H1 (cell line): ENCODE measurements at regions not wholly inside any gene's neighbourhood (a gene's known extent, or its start where the extent isn't known, plus 50 kb on each side); places are given as distances from the start of the nearest gene placed in this dataset.

ENCODE experiments used
- CTCF ChIA-PET: fragments of 300-600 bp; sonication (Branson Sonifier 250); formaldehyde crosslinking; loops from one replicate; lab custom pipeline; 2021; ENCODE audit not compliant: partially characterized antibody; lab: Charles Lee
- POLR2A ChIA-PET: fragments of 300-600 bp; sonication (Branson Sonifier 250); formaldehyde crosslinking; loops from one replicate; lab custom pipeline; 2021; ENCODE audit warnings: inconsistent platforms; ENCODE audit not compliant: partially characterized antibody; lab: Charles Lee
- DNase-seq, 2 experiments: peaks; one replicate each; pipeline versions ENCODE4 v3.0.0 to v3.0.0-alpha.2; 2010 to 2022; ENCODE audit warnings: low spot score in 2 of 2, low read depth in 1 of 2, mixed read lengths in 1 of 2
- FAIRE-seq: peaks from 2 replicates; lab custom pipeline; 2011; peaks lifted over from hg19 to GRCh38; lab: Jason Lieb, UNC
- H2AFZ ChIP-seq: 2 replicates; pipeline ENCODE4 v1.8.1; 2012; ENCODE audit warnings: low read length, inconsistent platforms
- H2AK5ac ChIP-seq: 2 replicates; pipeline ENCODE4 v1.6.1; 2013; ENCODE audit warnings: low read depth, low read length
- H2BK120ac ChIP-seq: replicated peaks from 2 replicates; pipeline ENCODE3; 2013; ENCODE audit warnings: low read depth, low read length, inconsistent platforms
- H2BK12ac ChIP-seq: 2 replicates; pipeline ENCODE4 v1.6.1; 2013; ENCODE audit warnings: low read depth, low read length
- H2BK15ac ChIP-seq: 2 replicates; pipeline ENCODE4 v1.6.1; 2013; ENCODE audit warnings: low read length
- H2BK20ac ChIP-seq: 2 replicates; pipeline ENCODE4 v1.6.1; 2013; ENCODE audit warnings: low read length
- H2BK5ac ChIP-seq: 2 replicates; pipeline ENCODE4 v1.6.1; 2013; ENCODE audit warnings: low read depth, low read length
- H3K14ac ChIP-seq: 2 replicates; pipeline ENCODE4 v1.6.1; 2013; ENCODE audit warnings: inconsistent platforms; ENCODE audit not compliant: insufficient read length
- H3K18ac ChIP-seq: 2 replicates; pipeline ENCODE4 v1.6.1; 2013; ENCODE audit warnings: low read length; ENCODE audit errors: extremely low read depth
- H3K23ac ChIP-seq: 2 replicates; pipeline ENCODE4 v1.6.1; 2013; ENCODE audit warnings: inconsistent platforms; ENCODE audit not compliant: insufficient read length
- H3K23me2 ChIP-seq: 2 replicates; pipeline ENCODE4 v1.6.1; 2013; ENCODE audit warnings: low read depth, low read length
- H3K27ac ChIP-seq: 2 replicates; pipeline ENCODE4 v1.6.1; 2011; ENCODE audit warnings: low read depth, low read length, inconsistent platforms
- H3K27me3 ChIP-seq, 4 experiments: replicated peaks in 1 of 4; 1 replicate in 1 of 4; 2 replicates in 3 of 4; pipeline versions ENCODE4 v1.6.1 to v1.8.1; 2011 to 2013; ENCODE audit warnings: low read length in 3 of 4, mild to moderate bottlenecking in 3 of 4, inconsistent platforms in 2 of 4, mixed read lengths in 2 of 4, moderate library complexity in 1 of 4; ENCODE audit not compliant: control insufficient read depth in 3 of 4, insufficient read depth in 3 of 4; ENCODE audit errors: extremely low read depth in 1 of 4
- H3K36me3 ChIP-seq, 4 experiments: 2 replicates each; pipeline versions ENCODE4 v1.6.1 to v1.8.1; 2011 to 2013; ENCODE audit warnings: mild to moderate bottlenecking in 4 of 4, low read length in 3 of 4, moderate library complexity in 2 of 4, control low read depth in 1 of 4, inconsistent platforms in 1 of 4; ENCODE audit not compliant: insufficient read depth in 4 of 4, control insufficient read depth in 2 of 4
- H3K4ac ChIP-seq: replicated peaks from 2 replicates; pipeline ENCODE3; 2013; ENCODE audit warnings: low read length, low read depth, mixed read lengths, inconsistent platforms; ENCODE audit not compliant: insufficient read length
- H3K4me1 ChIP-seq, 4 experiments: replicated peaks in 1 of 4; 1 replicate in 1 of 4; 2 replicates in 3 of 4; pipeline versions ENCODE4 v1.6.1 to v1.8.1; 2011 to 2013; ENCODE audit warnings: low read length in 3 of 4, inconsistent platforms in 2 of 4, mixed read lengths in 1 of 4; ENCODE audit not compliant: insufficient read depth in 4 of 4, control insufficient read depth in 3 of 4
- H3K4me2 ChIP-seq, 2 experiments: 2 replicates each; pipeline versions ENCODE4 v1.6.1 to v1.8.1; 2011 to 2013; ENCODE audit warnings: low read depth in 2 of 2, low read length in 2 of 2, control low read depth in 1 of 2, inconsistent platforms in 1 of 2, mild to moderate bottlenecking in 1 of 2; ENCODE audit not compliant: insufficient read depth in 1 of 2
- H3K4me3 ChIP-seq, 4 experiments: fragments of 200-600, 300-600 bp in 1 of 4; sonication (generic), shearing (Covaris generic), sonication (Bioruptor Twin) in 1 of 4; 2 replicates each; pipeline versions ENCODE4 v1.5.1 to v1.8.1; 2011 to 2016; ENCODE audit warnings: low read length in 4 of 4, low read depth in 3 of 4, control low read depth in 2 of 4, inconsistent platforms in 2 of 4, mild to moderate bottlenecking in 2 of 4, mixed read lengths in 1 of 4, moderate library complexity in 1 of 4; ENCODE audit not compliant: insufficient read depth in 2 of 4; ENCODE audit errors: extremely low read depth in 1 of 4
- H3K56ac ChIP-seq: replicated peaks from 2 replicates; pipeline ENCODE3; 2013; ENCODE audit warnings: low read depth, mild to moderate bottlenecking, mixed read lengths, low read length, inconsistent platforms; ENCODE audit not compliant: insufficient read length
- H3K79me1 ChIP-seq: 2 replicates; pipeline ENCODE4 v1.6.1; 2013; ENCODE audit warnings: low read depth, low read length, control low read depth
- H3K79me2 ChIP-seq, 2 experiments: 2 replicates each; pipeline versions ENCODE4 v1.6.1 to v1.8.1; 2012 to 2013; ENCODE audit warnings: low read length in 2 of 2, mild to moderate bottlenecking in 2 of 2, inconsistent platforms in 1 of 2; ENCODE audit not compliant: insufficient read depth in 2 of 2, control insufficient read depth in 1 of 2
- H3K9ac ChIP-seq, 4 experiments: replicated peaks in 1 of 4; 1 replicate in 1 of 4; 2 replicates in 3 of 4; pipeline versions ENCODE4 v1.6.1 to v1.8.1; 2011 to 2013; ENCODE audit warnings: low read depth in 3 of 4, low read length in 3 of 4, control low read depth in 2 of 4, mild to moderate bottlenecking in 2 of 4, moderate library complexity in 2 of 4, inconsistent platforms in 1 of 4; ENCODE audit errors: extremely low read depth in 1 of 4
- H3K9me3 ChIP-seq, 2 experiments: 2 replicates each; pipeline versions ENCODE4 v1.6.1 to v1.8.1; 2012 to 2013; ENCODE audit warnings: mild to moderate bottlenecking in 2 of 2, moderate library complexity in 2 of 2, control low read depth in 1 of 2, inconsistent platforms in 1 of 2, low read depth in 1 of 2, low read length in 1 of 2, mixed read lengths in 1 of 2; ENCODE audit not compliant: insufficient read depth in 2 of 2
- H4K20me1 ChIP-seq, 2 experiments: replicated peaks in 1 of 2; 2 replicates each; pipeline versions ENCODE3 to v1.8.1; 2011 to 2013; ENCODE audit warnings: inconsistent platforms in 2 of 2, low read length in 2 of 2, mild to moderate bottlenecking in 1 of 2; ENCODE audit not compliant: insufficient read depth in 2 of 2, control insufficient read depth in 1 of 2
- H4K5ac ChIP-seq: 2 replicates; pipeline ENCODE4 v1.6.1; 2013; ENCODE audit warnings: low read length, low read depth, mixed read lengths, inconsistent platforms; ENCODE audit not compliant: insufficient read length
- H4K8ac ChIP-seq: 2 replicates; pipeline ENCODE4 v1.8.0; 2013; ENCODE audit warnings: mild to moderate bottlenecking, moderate library complexity, low read length, inconsistent platforms; ENCODE audit not compliant: insufficient read depth; ENCODE audit errors: extremely low read depth
- H4K91ac ChIP-seq: replicated peaks from 2 replicates; pipeline ENCODE3; 2013; ENCODE audit warnings: low read length, mixed read lengths, inconsistent platforms; ENCODE audit not compliant: insufficient read length
- CBX8 ChIP-seq: fragments of 300-800, 300-1000 bp; sonication (generic); IDR thresholded peaks from 2 replicates; pipeline ENCODE4 v1.7.1; 2016; ENCODE audit warnings: low read depth, low read length, borderline replicate concordance
- CHD1 ChIP-seq: IDR thresholded peaks from 2 replicates; pipeline ENCODE4 v1.6.1; 2012; ENCODE audit warnings: low read depth, low read length, improper control_type of control experiment
- EZH2 ChIP-seq: fragments of 200-600 bp; sonication (generic); IDR thresholded peaks from 2 replicates; pipeline ENCODE4 v1.7.1; 2012; ENCODE audit warnings: low read depth, mild to moderate bottlenecking, moderate library complexity, low read length, inconsistent platforms; ENCODE audit not compliant: severe bottlenecking
- JUND ChIP-seq: IDR thresholded peaks from 2 replicates; pipeline ENCODE4 v1.6.1; 2011; ENCODE audit warnings: mild to moderate bottlenecking, improper control_type of control experiment, low read length
- MAFK ChIP-seq: IDR thresholded peaks from 2 replicates; pipeline ENCODE4 v1.6.1; 2012; ENCODE audit warnings: low read depth, mild to moderate bottlenecking, improper control_type of control experiment, low read length
- SAP30 ChIP-seq: fragments of 300-600 bp; sonication (generic); IDR thresholded peaks from 2 replicates; pipeline ENCODE4 v1.7.1; 2012; ENCODE audit warnings: low read length, moderate library complexity, mild to moderate bottlenecking, inconsistent platforms; ENCODE audit not compliant: insufficient read depth, insufficient replicate concordance
- SUZ12 ChIP-seq: fragments of 200-600 bp; sonication (generic); IDR thresholded peaks from 2 replicates; pipeline ENCODE4 v1.6.1; 2012; ENCODE audit warnings: mild to moderate bottlenecking, inconsistent platforms, low read length, moderate library complexity, mixed read lengths
- TBP ChIP-seq: IDR thresholded peaks from 2 replicates; pipeline ENCODE4 v1.6.1; 2011; ENCODE audit warnings: low read depth, low read length, improper control_type of control experiment
- ZNF274 ChIP-seq: IDR thresholded peaks from 2 replicates; pipeline ENCODE4 v1.7.0; 2012; ENCODE audit warnings: low read length, borderline replicate concordance; ENCODE audit errors: extremely low read depth
- WGBS, 2 experiments: shearing (Covaris generic) in 1 of 2; methylation state at CpG; one replicate each; pipeline versions ENCODE4 v1.1.6 to v1.1.7; 2013 to 2015; ENCODE audit warnings: low lambda C conversion rate in 2 of 2, mixed read lengths in 2 of 2, inconsistent platforms in 1 of 2, low coverage in 1 of 2, missing lambda C conversion rate in 1 of 2; ENCODE audit not compliant: insufficient replicate concordance in 2 of 2, insufficient coverage in 1 of 2, insufficient read length in 1 of 2; ENCODE audit errors: extremely low coverage in 1 of 2, missing lambda C conversion rate in 1 of 2; 5-methylcytosine and 5-hydroxymethylcytosine counted together

DNA sequence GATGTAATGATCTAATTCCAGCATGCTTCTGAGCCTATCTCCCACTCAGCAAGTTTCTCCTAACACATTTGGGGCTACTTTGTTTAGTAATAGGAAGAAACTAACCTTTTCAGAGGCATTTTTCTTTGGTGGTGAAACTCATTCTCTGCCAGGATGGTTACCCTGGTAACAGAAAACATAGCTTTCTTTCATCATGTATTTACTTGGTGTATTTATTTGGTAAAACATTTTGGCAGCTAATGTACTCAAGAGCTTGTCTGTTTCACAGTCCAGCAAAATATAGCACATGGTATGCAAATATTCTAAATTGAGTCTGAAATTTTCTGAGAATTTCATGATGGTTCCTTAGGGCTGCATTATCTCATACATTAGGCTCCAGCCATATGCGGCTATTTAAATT is 100.0 kb downstream of the SLC35B3 start:
- Histone ChIP-seq H3K9me3 (no peaks in the 10 kb centered on the region), H3K56ac (no peak overlapping the region), H3K4me2 (no peak overlapping the region), H3K23me2 (no peaks in the 10 kb centered on the region), H3K23ac (no peak overlapping the region), H3K79me1 (no peaks in the 10 kb centered on the region), H3K27ac (no peak overlapping the region), H2BK5ac (no peak overlapping the region), H3K14ac (no peak overlapping the region), H2BK12ac (no peak overlapping the region), H4K91ac (no peak overlapping the region), H3K79me2 (no peaks in the 10 kb centered on the region), H2BK20ac (no peak overlapping the region), H3K27me3 (no peaks in the 10 kb centered on the region), H2BK120ac (no peak overlapping the region), H4K8ac (no peak overlapping the region), H4K5ac (no peak overlapping the region), H4K20me1 (no peaks in the 10 kb centered on the region), H2AK5ac (no peak overlapping the region), H2BK15ac (no peak overlapping the region), H3K4me1 (peaks cover 0 to 3% (median 0%) of the 10 kb centered on the region in 4 experiments; a peak in 1 of 7 replicates), H3K36me3 (no peaks in the 10 kb centered on the region), H3K9ac (no peak overlapping the region), H2AFZ (no peak overlapping the region), H3K18ac (no peak overlapping the region), H3K4me3 (no peak overlapping the region), H3K4ac (no peak overlapping the region)
- CTCF ChIA-PET, result interaction anchor here (0.6 kb wide), 1 partner anchor 839 kb away, joined by 3 read pairs; no protein-coding TSS in a partner anchor
- POLR2A ChIA-PET, result no interaction called here
- FAIRE-seq, result no peak
- WGBS, 2 experiments, result 100% methylated on average over 1 of the region's 1 CpG; no CpG with 5 or more reads in 1 of the 2 experiments
- TF ChIP-seq EZH2 (no peak), ZNF274 (no peak), SUZ12 (no peak), JUND (no peak), CHD1 (no peak), SAP30 (no peak), MAFK (no peak), CBX8 (no peak), TBP (no peak)
- DNase-seq, result no peak
